ES-I3 (cell line): ENCODE measurements at regions not wholly inside any gene's neighbourhood (a gene's known extent, or its start where the extent isn't known, plus 50 kb on each side); places are given as distances from the start of the nearest gene placed in this dataset.
"Not testable (repeated sequence)": the region's sequence is repeated elsewhere in the genome, so short reads cannot be mapped to it uniquely, and the experiment has no call there.

Source experiments
- H3K36me3 ChIP-seq: 2 replicates; pipeline ENCODE4 v1.6.1; 2013; ENCODE audit warnings: mild to moderate bottlenecking, low read length, control low read depth, moderate library complexity; ENCODE audit not compliant: insufficient read depth
- H3K4me1 ChIP-seq: 2 replicates; pipeline ENCODE4 v1.6.1; 2013; ENCODE audit warnings: mild to moderate bottlenecking, control low read depth, low read length; ENCODE audit not compliant: insufficient read depth
- H3K9ac ChIP-seq: 2 replicates; pipeline ENCODE4 v1.6.1; 2013; ENCODE audit warnings: low read depth, mild to moderate bottlenecking, low read length, moderate library complexity
- H3K9me3 ChIP-seq: 2 replicates; pipeline ENCODE4 v1.6.1; 2013; ENCODE audit warnings: mild to moderate bottlenecking, low read length, moderate library complexity; ENCODE audit not compliant: control insufficient read depth, insufficient read depth

DNA sequence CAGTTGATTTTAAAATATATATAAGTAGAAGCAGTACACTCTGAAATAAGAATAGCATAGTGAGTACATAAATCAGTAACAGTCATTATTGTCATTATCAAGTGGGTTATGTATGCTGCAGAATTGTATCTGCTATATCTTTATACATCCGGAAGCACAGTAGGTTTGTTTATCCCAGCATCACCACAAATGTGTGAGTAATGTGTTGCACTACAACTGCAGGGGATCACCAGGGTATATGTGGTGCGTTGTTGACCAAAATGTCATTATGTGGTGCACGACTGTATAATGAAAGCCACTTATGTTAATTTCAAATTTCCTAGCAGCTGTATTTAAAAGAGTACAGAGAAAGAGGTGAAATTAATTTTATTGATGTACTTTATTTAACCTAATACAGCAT is 87.7 kb upstream of the GADD45A start:
- Histone ChIP-seq H3K4me1 (peaks cover 3% of the 10 kb centered on the region; the same call in 1 of the 2 replicates), H3K9ac (no peak overlapping the region), H3K9me3 (no peaks in the 10 kb centered on the region), H3K36me3 (no peaks in the 10 kb centered on the region)

DNA sequence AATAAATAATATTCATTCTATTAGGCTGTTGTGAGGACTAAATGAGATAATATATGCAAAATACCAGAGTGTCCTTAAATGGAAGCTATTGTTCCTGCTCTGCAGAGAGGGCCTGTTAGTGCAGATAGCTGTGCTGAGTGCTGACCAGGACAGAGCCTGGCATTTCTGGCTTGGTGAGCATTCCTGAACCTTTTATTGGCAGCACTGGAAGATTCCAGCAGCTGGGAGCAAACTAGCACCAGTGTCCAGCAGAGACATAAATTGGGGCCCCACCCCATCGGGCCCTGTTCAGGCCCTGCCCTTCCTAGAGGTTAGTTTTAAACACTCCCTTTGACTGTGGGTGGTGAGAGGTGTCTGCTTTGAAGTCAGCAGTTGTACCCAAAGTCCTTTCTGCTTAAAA is 85.9 kb upstream of the GADD45A start:
- H3K9me3 ChIP-seq, result no peaks in the 10 kb centered on the region
- peaks cover 3% of the 10 kb centered on the region; the same call in 1 of the 2 replicates for H3K4me1 ChIP-seq
- H3K9ac ChIP-seq, result no peak overlapping the region
- H3K36me3 ChIP-seq, result no peaks in the 10 kb centered on the region

DNA sequence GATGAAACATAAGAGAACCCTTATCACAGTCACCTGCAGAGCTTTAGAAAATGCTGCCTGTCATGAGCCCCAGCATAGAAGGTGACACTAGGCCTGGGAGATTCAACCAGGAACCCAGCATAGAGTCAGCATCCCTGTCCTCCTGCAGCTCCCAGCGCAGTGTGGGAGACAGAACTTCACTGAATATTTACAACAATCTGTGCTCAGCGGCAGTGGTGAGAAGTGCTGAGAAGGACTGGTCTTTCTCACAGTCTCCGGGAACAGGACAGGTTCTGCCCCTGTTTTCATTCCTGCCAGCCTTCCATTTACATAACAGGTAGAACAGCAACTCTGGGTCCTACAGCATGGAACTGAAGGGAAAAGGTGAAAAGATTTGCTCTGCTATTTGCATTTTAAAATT is 83.5 kb upstream of the GADD45A start:
- H3K4me1 ChIP-seq, result peaks cover 3% of the 10 kb centered on the region; the same call in 1 of the 2 replicates
- no peaks in the 10 kb centered on the region for H3K36me3 ChIP-seq
- H3K9me3 ChIP-seq, result no peaks in the 10 kb centered on the region
- H3K9ac ChIP-seq, result no peak overlapping the region

DNA sequence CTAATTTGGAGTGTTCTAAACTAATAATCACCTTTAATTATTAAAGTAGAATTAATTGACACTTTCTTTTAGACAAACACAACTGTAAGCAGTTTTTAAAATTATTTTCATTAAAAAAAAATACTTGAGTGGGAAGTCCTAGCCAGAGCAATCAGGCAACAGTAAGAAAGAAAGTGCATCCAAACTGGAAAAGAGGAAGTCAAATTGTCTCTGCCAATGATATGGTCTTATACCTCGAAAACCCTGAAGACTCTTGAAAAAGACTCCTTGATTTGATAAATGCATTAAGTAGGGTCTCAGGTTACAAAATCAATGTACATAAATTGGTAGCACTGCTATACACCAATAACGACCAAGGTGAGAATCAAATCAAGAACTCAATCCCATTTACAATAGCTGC is 83.0 kb upstream of the GADD45A start:
- Histone ChIP-seq H3K4me1 (peaks cover 3% of the 10 kb centered on the region; the same call in 1 of the 2 replicates), H3K9me3 (no peaks in the 10 kb centered on the region), H3K9ac (no peak overlapping the region), H3K36me3 (no peaks in the 10 kb centered on the region)

DNA sequence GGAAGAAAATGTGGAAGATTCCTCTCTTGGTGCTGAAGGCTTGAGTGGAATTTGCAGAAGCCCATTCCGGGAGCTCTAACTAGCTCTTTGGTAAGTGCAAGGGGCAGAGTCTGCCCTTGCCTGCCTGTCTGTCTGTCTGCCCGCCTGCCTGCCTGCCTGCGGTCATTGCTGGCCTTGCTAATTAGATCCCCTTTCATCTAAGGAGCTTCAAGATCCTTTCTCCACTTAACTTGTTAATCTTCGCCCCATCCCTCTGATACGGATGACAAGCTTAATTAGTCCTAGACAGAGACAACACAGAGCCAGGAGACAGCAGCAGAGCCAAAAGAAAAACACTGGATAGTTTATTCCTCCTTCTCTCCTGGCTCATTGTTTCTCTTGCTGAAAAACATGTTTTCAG is 80.2 kb upstream of the GADD45A start:
- Histone ChIP-seq H3K36me3 (no peaks in the 10 kb centered on the region), H3K4me1 (peaks cover 3% of the 10 kb centered on the region; the same call in 1 of the 2 replicates), H3K9me3 (no peaks in the 10 kb centered on the region), H3K9ac (no peak overlapping the region)

DNA sequence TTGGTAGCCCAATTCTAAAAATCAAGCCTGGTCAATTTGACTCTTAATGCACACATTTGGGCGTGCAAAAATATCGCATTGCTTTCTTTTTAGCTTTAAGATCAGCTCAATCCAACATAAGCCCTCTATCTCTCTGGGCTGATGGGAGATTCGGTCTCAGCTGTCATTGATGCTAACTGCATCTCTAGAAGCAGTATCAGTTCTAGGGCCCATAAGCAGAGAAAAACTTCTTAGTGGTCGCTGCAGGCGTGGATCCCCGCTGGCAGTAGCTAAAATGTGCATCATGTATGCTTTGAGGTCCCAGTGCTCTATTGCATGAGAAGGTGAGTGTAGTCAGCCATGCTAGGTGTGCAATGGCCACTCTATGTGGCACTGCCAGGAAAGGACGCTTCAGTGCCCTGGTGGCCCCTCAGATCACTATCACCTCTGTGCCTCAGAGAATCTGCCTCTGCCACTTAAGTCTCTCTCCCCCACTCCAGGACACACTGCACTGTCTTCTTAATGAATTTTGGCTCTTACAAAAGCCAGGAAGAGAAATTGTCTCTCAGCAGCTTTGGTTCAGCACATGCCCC is 79.7 kb upstream of the GADD45A start:
- Histone ChIP-seq H3K4me1 (peaks cover 3% of the 10 kb centered on the region; the same call in 1 of the 2 replicates), H3K36me3 (no peaks in the 10 kb centered on the region), H3K9me3 (no peaks in the 10 kb centered on the region), H3K9ac (no peak overlapping the region)

DNA sequence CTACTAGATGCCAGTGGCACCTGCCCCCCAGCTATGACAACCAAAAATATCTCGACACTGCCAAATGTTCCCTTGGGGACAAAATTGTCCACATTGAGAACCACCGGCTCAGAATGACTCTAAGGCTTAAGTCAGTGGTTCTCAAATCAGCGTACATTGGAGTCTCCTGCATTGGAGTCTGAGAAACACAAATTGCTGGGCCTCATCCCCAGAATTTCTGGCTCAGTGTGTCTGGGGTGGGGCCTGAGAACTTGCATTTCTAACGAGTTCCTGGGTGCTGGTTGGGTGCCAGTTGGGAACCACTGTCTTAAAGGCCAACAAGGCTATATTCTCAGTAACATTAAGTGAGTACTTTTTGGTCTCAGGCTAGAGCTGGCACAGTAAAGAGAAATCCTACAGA is 77.7 kb upstream of the GADD45A start:
- Histone ChIP-seq H3K9me3 (no peaks in the 10 kb centered on the region), H3K9ac (no peak overlapping the region), H3K36me3 (no peaks in the 10 kb centered on the region), H3K4me1 (no peaks in the 10 kb centered on the region)

DNA sequence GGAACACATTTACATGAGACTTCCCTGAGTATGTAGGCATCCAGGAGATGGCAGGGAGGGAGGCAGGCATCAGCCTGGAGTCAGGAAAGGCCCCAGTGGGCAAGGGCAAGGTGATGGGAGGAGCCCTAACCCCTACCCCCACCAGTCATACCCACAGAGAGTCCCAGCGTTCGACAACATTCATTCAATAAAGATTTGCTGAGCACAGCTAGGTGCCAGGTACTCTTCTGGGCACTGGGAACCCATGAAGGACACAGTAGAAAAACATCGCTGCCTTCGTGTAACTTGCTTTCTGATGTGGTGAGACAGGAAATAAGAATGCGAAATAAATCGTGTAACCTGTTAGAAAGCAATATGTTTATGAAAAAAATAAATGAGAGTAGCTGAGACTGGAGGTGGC is 77.3 kb upstream of the GADD45A start:
- Histone ChIP-seq H3K4me1 (no peaks in the 10 kb centered on the region), H3K36me3 (no peaks in the 10 kb centered on the region), H3K9ac (no peak overlapping the region), H3K9me3 (no peaks in the 10 kb centered on the region)

DNA sequence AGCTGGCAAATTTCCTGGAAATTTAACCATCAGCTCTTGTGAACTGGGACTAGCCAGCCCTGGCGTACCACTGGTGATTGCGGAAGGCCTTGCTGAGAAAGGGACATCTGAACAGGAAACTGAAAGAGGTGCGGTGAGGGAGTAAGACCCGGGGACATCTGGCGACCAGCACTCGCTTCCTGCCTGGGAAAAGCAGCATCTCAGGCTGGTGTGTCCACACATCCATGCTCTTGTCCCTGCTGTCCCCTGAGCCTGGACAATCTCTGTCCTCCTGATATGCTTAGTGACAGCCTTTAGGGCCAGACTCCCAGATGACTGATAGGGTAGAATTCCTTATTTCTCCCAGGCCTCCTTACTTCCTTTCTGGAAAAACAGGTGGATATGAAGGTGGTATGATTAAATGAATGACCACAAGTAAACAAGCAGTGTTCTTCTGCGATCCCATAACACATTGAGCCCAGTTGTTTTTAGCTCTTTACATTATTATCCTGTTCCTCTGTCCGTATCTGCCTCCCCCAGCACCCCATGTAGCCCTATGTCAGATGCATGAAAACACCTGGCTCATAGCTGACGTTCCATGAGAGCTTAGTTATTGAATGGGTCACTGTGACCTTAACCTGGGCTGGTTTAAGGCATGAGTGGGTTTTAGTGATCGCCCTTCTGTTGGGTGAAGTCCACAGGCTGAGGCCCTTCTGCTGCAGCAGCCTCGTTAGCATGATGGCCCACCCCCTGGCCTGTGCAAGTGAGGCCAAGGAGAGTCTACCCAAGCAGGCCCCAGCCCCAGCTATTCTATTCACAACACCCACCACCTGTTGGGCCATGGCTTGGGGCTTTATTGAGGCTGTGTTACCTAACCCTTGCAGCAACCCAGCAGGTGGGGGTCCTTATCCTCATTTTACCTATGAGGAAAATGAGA is 76.1 kb upstream of the GADD45A start:
- Histone ChIP-seq H3K9ac (no peak overlapping the region), H3K4me1 (no peaks in the 10 kb centered on the region), H3K9me3 (no peaks in the 10 kb centered on the region), H3K36me3 (no peaks in the 10 kb centered on the region)

DNA sequence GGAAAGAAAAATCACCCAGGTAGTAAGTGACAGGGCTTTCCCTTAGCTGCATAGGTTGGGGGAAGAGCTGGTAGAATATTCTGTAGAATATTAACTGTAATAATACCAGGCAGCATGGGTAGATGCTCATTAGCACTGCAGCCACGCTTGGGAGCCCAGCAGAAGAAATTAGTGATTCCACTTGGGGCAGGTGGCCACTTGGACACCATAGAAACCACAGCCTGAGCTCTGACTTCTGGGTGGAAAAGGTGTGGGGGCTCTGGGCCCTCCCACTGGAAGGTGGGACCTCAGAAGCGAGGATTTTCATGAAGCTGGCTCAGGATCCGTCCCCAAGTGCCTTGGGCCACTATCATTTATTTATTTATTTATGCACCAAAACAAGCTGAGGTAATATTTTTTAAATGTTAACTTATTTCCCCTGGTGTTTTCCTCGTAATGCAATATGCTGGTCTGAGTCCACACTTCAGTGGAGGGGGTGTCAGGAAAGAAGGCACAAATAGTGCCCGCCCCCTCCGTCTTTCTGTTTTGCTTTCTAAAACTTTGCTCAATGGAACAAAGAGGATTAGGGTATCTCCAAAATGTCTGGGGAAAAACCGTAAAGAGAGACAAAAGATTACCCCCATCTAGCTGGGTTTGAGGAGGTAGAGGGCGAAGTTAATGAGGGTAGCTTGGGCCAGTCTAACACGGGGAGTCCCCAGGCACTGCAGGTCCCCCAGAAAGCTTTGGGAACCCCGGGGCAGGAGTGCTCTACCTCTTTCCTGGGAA is 75.2 kb upstream of the GADD45A start:
- no peaks in the 10 kb centered on the region; the same call in 1 of the 2 replicates for H3K9me3 ChIP-seq
- H3K4me1 ChIP-seq, result no peaks in the 10 kb centered on the region
- no peak overlapping the region for H3K9ac ChIP-seq
- no peaks in the 10 kb centered on the region for H3K36me3 ChIP-seq

DNA sequence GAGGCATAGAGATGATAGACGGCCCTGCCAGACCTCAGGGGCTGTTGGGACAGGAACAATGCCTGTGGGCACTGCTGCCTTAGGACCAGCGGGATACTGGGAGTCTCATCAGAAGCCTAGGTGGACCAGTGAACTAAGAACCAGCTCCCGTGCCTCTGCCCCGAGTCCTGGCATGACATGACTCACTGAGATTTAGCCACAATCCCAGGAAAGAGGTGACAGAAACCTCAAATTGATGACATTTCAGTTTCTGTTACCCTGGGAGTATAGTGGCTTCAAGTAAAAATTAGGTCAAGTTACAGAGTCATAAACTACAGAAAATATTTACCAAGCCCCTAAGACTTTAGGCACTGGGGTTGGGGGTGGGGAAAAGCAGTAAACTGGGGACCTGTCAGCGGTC is 74.6 kb upstream of the GADD45A start:
- Histone ChIP-seq H3K4me1 (no peaks in the 10 kb centered on the region), H3K9me3 (no peaks in the 10 kb centered on the region; the same call in 1 of the 2 replicates), H3K36me3 (no peaks in the 10 kb centered on the region), H3K9ac (no peak overlapping the region)

DNA sequence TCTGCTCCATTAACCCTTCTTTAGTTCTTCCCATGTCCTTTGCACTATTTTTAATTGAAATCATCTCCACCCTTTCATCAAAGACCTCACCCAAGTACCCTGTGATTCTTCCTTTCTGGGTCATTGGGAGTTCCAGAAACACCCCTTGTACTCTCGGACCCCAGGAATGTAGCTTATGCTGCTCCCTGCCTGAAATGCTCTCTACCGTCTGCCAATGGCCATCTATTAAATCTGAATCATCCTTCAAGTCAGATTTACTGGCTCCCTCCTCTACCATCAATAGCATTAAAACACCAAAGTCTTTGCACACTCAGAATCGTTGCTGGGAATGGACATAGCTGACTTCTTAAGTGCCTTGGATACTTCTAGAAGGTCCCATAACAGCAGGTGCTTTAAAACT is 73.2 kb upstream of the GADD45A start:
- Histone ChIP-seq H3K36me3 (no peaks in the 10 kb centered on the region), H3K9ac (no peak overlapping the region), H3K4me1 (no peaks in the 10 kb centered on the region), H3K9me3 (no peaks in the 10 kb centered on the region; the same call in 1 of the 2 replicates)

DNA sequence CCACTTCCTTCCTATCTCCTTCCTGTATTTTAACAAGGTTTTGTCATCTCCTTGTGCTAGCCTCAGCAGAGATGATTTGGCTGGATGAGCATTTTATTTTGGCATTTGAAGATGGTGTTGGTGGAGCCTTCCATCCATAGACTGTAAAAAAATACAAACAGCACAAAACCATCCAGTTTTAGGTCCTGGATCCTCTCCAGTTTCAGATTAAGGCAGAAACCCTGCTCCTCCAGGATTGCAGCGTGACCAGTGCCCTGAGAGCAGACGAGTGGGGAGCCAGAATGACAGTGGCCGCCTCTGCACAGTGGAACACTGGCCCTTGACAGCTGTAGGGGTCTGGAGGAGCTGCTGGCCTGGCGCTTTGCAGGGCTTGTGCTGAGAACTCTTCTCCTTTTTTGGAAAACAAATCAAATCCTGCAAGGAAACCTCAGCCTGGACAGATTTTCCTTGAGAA is 72.2 kb upstream of the GADD45A start:
- H3K9ac ChIP-seq, result no peak overlapping the region
- no peaks in the 10 kb centered on the region; the same call in 1 of the 2 replicates for H3K9me3 ChIP-seq
- H3K4me1 ChIP-seq, result no peaks in the 10 kb centered on the region
- no peaks in the 10 kb centered on the region for H3K36me3 ChIP-seq

DNA sequence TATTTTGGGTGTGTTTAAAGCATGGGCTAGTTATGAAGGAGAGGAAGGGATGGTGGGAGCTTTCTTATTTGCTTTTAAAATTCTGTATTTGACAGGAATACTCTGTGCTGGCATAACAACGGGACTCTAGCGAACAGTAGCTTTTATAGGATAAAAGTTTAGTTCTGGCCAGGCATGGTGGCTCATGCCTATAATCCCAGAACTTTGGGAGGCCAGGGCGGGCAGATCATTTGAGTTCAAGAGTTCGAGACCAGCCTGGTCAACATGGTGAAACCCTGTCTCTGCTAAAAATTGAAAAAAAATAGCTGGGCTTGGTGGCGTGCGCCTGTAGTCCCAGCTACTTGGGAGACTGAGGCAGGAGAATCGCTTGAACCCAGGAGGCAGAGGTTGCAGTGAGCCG is 71.5 kb upstream of the GADD45A start:
- H3K9me3 ChIP-seq, H3K9ac ChIP-seq, H3K36me3 ChIP-seq, H3K4me1 ChIP-seq: not testable (repeated sequence)
